Adrenal gland (tissue), 5 donors: ENCODE measurements at regions not wholly inside any gene's neighbourhood (a gene's known extent, or its start where the extent isn't known, plus 50 kb on each side); places are given as distances from the start of the nearest gene placed in this dataset.
"Not testable (repeated sequence)": the region's sequence is repeated elsewhere in the genome, so short reads cannot be mapped to it uniquely, and the experiment has no call there.

Experiments
- POLR2A ChIP-seq, 2 donors: fragments of 450-650 bp; IDR thresholded peaks; one replicate each; pipeline ENCODE4 v1.6.1; 2017; ENCODE audit warnings: antibody characterized with exemption in 2 of 2, mild to moderate bottlenecking in 2 of 2, moderate library complexity in 1 of 2
- TF ChIP-seq, protein P1 (sequence below), 6 experiments: fragments of 450-650 bp in 4 of 6; fragments of 200-600 bp in 2 of 6; sonication (generic) in 1 of 6; IDR thresholded peaks; 1 replicate in 5 of 6; 2 replicates in 1 of 6; pipeline versions ENCODE4 v1.5.1 to v1.8.0; 2016 to 2021; ENCODE audit warnings: antibody characterized with exemption in 6 of 6, mild to moderate bottlenecking in 2 of 6, moderate library complexity in 1 of 6
- donor health status: DM: no; HTN: no; CAD: no.

- TF ChIP-seq POLR2A (IDR thresholded peaks at IDR 0.05) = not testable (repeated sequence)
- TF ChIP-seq, protein P1, sequence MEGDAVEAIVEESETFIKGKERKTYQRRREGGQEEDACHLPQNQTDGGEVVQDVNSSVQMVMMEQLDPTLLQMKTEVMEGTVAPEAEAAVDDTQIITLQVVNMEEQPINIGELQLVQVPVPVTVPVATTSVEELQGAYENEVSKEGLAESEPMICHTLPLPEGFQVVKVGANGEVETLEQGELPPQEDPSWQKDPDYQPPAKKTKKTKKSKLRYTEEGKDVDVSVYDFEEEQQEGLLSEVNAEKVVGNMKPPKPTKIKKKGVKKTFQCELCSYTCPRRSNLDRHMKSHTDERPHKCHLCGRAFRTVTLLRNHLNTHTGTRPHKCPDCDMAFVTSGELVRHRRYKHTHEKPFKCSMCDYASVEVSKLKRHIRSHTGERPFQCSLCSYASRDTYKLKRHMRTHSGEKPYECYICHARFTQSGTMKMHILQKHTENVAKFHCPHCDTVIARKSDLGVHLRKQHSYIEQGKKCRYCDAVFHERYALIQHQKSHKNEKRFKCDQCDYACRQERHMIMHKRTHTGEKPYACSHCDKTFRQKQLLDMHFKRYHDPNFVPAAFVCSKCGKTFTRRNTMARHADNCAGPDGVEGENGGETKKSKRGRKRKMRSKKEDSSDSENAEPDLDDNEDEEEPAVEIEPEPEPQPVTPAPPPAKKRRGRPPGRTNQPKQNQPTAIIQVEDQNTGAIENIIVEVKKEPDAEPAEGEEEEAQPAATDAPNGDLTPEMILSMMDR (IDR thresholded peaks at IDR 0.05) = not testable (repeated sequence)
Measured at GRCh38 chr21:6025139-6025538, 4496.2 kb upstream of the TPTE start.
